HEK293 (cell line): ENCODE measurements at regions not wholly inside any gene's neighbourhood (a gene's known extent, or its start where the extent isn't known, plus 50 kb on each side); places are given as distances from the start of the nearest gene placed in this dataset.

Experiments
- CTCF ChIA-PET: fragments of 350-600 bp; formaldehyde crosslinking; extraction: SDS; loops from one replicate; lab custom pipeline; 2021; ENCODE audit warnings: antibody characterized with exemption; lab: Yijun Ruan, JAX
- POLR2A ChIA-PET: fragments of 300-600 bp; formaldehyde crosslinking; extraction: SDS; loops from one replicate; lab custom pipeline; 2020; ENCODE audit warnings: antibody characterized with exemption, inconsistent platforms; lab: Yijun Ruan, JAX
- H3K27ac ChIP-seq: fragments of 200-500 bp; sonication (Bioruptor generic); 2 replicates; pipeline ENCODE4 v1.5.1; 2014; ENCODE audit warnings: low read depth, low read length, control low read depth, inconsistent platforms; ENCODE audit errors: extremely low read depth
- H3K36me3 ChIP-seq, 2 experiments: fragments of 200-500 bp in 1 of 2; sonication (Bioruptor generic) in 1 of 2; 1 replicate in 1 of 2; 2 replicates in 1 of 2; pipeline ENCODE4 v1.5.1; 2014 to 2017; ENCODE audit warnings: inconsistent platforms in 2 of 2, low read length in 2 of 2; ENCODE audit not compliant: control insufficient read depth in 2 of 2, insufficient read depth in 1 of 2
- H3K4me1 ChIP-seq: fragments of 200-500 bp; sonication (Bioruptor generic); 2 replicates; pipeline ENCODE4 v1.5.1; 2014; ENCODE audit warnings: mild to moderate bottlenecking, low read length, inconsistent platforms; ENCODE audit not compliant: control insufficient read depth, insufficient read depth
- H3K4me3 ChIP-seq: 2 replicates; pipeline ENCODE4 v1.5.1; 2011; ENCODE audit warnings: low read depth, mild to moderate bottlenecking, control low read depth, low read length, moderate library complexity
- H3K9me3 ChIP-seq: fragments of 200-500 bp; sonication (Bioruptor generic); 2 replicates; pipeline ENCODE4 v1.5.1; 2014; ENCODE audit warnings: low read depth, low read length, inconsistent platforms; ENCODE audit not compliant: control insufficient read depth, insufficient read depth
- HOXA7 ChIP-seq: sonication (generic); formaldehyde crosslinking; IDR thresholded peaks from 2 replicates; pipeline ENCODE4 v1.8.1; 2022; ENCODE audit warnings: missing genetic modification reagents, borderline replicate concordance
- KLF17 ChIP-seq: fragments of 450-650 bp; formaldehyde crosslinking; IDR thresholded peaks from 2 replicates; pipeline ENCODE4 v1.5.1; 2016; ENCODE audit warnings: missing biosample characterization, missing genetic modification characterization
- KLF9 ChIP-seq: fragments of 450-650 bp; formaldehyde crosslinking; IDR thresholded peaks from 2 replicates; pipeline ENCODE4 v1.5.1; 2016; ENCODE audit warnings: missing biosample characterization, missing genetic modification characterization, low read depth
- MEIS1 ChIP-seq: sonication (generic); formaldehyde crosslinking; IDR thresholded peaks from 2 replicates; pipeline ENCODE4 v1.8.1; 2022; ENCODE audit warnings: missing genetic modification reagents, mild to moderate bottlenecking, borderline replicate concordance
- PRDM10 ChIP-seq: fragments of 450-650 bp; formaldehyde crosslinking; IDR thresholded peaks from 2 replicates; pipeline ENCODE4 v1.5.1; 2016; ENCODE audit warnings: missing biosample characterization, missing genetic modification characterization
- SP3 ChIP-seq: fragments of 450-650 bp; formaldehyde crosslinking; IDR thresholded peaks from 2 replicates; pipeline ENCODE4 v1.5.1; 2016; ENCODE audit warnings: missing biosample characterization, missing genetic modification characterization
- ZFP69B ChIP-seq: fragments of 450-650 bp; formaldehyde crosslinking; IDR thresholded peaks from 2 replicates; pipeline ENCODE4 v1.5.1; 2016; ENCODE audit warnings: missing biosample characterization, missing genetic modification characterization
- ZNF155 ChIP-seq: fragments of 450-650 bp; formaldehyde crosslinking; IDR thresholded peaks from 2 replicates; pipeline ENCODE4 v1.5.1; 2016; ENCODE audit warnings: missing biosample characterization, missing genetic modification characterization
- ZNF157 ChIP-seq: fragments of 450-650 bp; formaldehyde crosslinking; IDR thresholded peaks from 2 replicates; pipeline ENCODE4 v1.5.1; 2016; ENCODE audit warnings: missing biosample characterization, missing genetic modification characterization
- ZNF354C ChIP-seq: fragments of 450-650 bp; formaldehyde crosslinking; IDR thresholded peaks from 2 replicates; pipeline ENCODE4 v1.5.1; 2016; ENCODE audit warnings: missing biosample characterization, missing genetic modification characterization, low read depth, borderline replicate concordance
- ZNF362 ChIP-seq: fragments of 450-650 bp; formaldehyde crosslinking; IDR thresholded peaks from 2 replicates; pipeline ENCODE4 v1.5.1; 2016; ENCODE audit warnings: missing biosample characterization, missing genetic modification characterization
- ZNF473 ChIP-seq: fragments of 450-650 bp; formaldehyde crosslinking; IDR thresholded peaks from 2 replicates; pipeline ENCODE4 v1.5.1; 2017; ENCODE audit warnings: missing biosample characterization, missing genetic modification characterization
- ZNF558 ChIP-seq: fragments of 450-650 bp; formaldehyde crosslinking; IDR thresholded peaks from 2 replicates; pipeline ENCODE4 v1.5.1; 2016; ENCODE audit warnings: missing biosample characterization, missing genetic modification characterization
- ZNF561 ChIP-seq: fragments of 450-650 bp; IDR thresholded peaks from 2 replicates; pipeline ENCODE4 v1.5.1; 2018; ENCODE audit warnings: missing biosample characterization, missing genetic modification characterization, borderline replicate concordance
- ZNF571 ChIP-seq: fragments of 450-650 bp; formaldehyde crosslinking; IDR thresholded peaks from 2 replicates; pipeline ENCODE4 v1.5.0; 2017; ENCODE audit warnings: missing biosample characterization, missing genetic modification characterization
- ZNF626 ChIP-seq: fragments of 450-650 bp; sonication (Bioruptor Pico); formaldehyde crosslinking; IDR thresholded peaks from 2 replicates; pipeline ENCODE4 v1.5.1; 2018; ENCODE audit warnings: missing biosample characterization, missing genetic modification characterization, inconsistent platforms
- ZNF654 ChIP-seq: fragments of 450-650 bp; formaldehyde crosslinking; IDR thresholded peaks from 2 replicates; pipeline ENCODE4 v1.5.1; 2016; ENCODE audit warnings: low read depth, missing biosample characterization, missing genetic modification characterization
- ZNF776 ChIP-seq: fragments of 450-650 bp; formaldehyde crosslinking; IDR thresholded peaks from 2 replicates; pipeline ENCODE4 v1.5.0; 2017; ENCODE audit warnings: missing biosample characterization, missing genetic modification characterization, borderline replicate concordance
- ZNF791 ChIP-seq: fragments of 450-650 bp; formaldehyde crosslinking; IDR thresholded peaks from 2 replicates; pipeline ENCODE4 v1.5.1; 2016; ENCODE audit warnings: missing biosample characterization, missing genetic modification characterization
- ZSCAN23 ChIP-seq: fragments of 450-650 bp; formaldehyde crosslinking; IDR thresholded peaks from 2 replicates; pipeline ENCODE4 v1.5.1; 2016; ENCODE audit warnings: missing biosample characterization, missing genetic modification characterization
- TF ChIP-seq, protein P1 (sequence below): fragments of 450-650 bp; IDR thresholded peaks from 2 replicates; pipeline ENCODE4 v1.5.1; 2018; ENCODE audit warnings: missing biosample characterization, mild to moderate bottlenecking, missing genetic modification characterization
- TF ChIP-seq, protein P2 (sequence below): fragments of 450-650 bp; formaldehyde crosslinking; IDR thresholded peaks from 2 replicates; pipeline ENCODE4 v1.5.1; 2016; ENCODE audit warnings: missing biosample characterization, missing genetic modification characterization, borderline replicate concordance
- TF ChIP-seq, protein P3 (sequence below): fragments of 450-650 bp; formaldehyde crosslinking; IDR thresholded peaks from 2 replicates; pipeline ENCODE4 v1.5.1; 2017; ENCODE audit warnings: missing biosample characterization, missing genetic modification characterization

DNA sequence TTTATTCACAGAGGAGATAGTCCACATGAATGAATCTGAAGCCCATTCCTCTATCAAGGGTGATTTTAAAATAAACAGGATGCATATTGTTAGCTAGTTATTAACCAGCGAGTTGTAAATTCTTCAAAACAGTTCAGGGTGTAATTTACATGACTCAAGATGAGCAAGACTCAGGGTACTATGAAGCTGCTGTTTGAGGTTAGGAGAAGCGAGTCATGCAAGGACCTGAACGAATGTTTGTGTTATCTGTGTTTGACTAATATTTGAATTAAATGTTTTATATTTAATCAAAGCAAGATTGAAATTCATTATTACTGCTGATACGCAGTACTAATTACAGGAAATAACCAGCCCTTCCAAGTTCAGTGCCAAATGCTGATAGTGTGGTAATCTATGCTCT lies 191.1 kb downstream of the SAMD5 start:
- H3K36me3 ChIP-seq = no peaks in the 10 kb centered on the region
- TF ChIP-seq ZNF654 (tag by site-specific recombination) (no peak), ZNF473 (tag by site-specific recombination) (no peak), ZNF558 (tag by site-specific recombination) (no peak), ZSCAN23 (tag by site-specific recombination) (no peak), ZNF155 (tag by site-specific recombination) (no peak), ZNF776 (tag by site-specific recombination) (no peak), ZNF626 (no peak), ZNF354C (tag by site-specific recombination) (no peak), HOXA7 (no peak), KLF17 (tag by site-specific recombination) (no peak), KLF9 (tag by site-specific recombination) (no peak)
- H3K4me1 ChIP-seq = peaks cover 4% of the 10 kb centered on the region; the same call in 1 of the 2 replicates
- CTCF ChIA-PET = interaction anchor here (1.2 kb wide), 1 partner anchor 193 kb away, joined by 5 read pairs; no protein-coding TSS in a partner anchor
- no peak overlapping the region for H3K27ac ChIP-seq
- H3K9me3 ChIP-seq = no peaks in the 10 kb centered on the region
- POLR2A ChIA-PET = no interaction called here
- no peak overlapping the region for H3K4me3 ChIP-seq

DNA sequence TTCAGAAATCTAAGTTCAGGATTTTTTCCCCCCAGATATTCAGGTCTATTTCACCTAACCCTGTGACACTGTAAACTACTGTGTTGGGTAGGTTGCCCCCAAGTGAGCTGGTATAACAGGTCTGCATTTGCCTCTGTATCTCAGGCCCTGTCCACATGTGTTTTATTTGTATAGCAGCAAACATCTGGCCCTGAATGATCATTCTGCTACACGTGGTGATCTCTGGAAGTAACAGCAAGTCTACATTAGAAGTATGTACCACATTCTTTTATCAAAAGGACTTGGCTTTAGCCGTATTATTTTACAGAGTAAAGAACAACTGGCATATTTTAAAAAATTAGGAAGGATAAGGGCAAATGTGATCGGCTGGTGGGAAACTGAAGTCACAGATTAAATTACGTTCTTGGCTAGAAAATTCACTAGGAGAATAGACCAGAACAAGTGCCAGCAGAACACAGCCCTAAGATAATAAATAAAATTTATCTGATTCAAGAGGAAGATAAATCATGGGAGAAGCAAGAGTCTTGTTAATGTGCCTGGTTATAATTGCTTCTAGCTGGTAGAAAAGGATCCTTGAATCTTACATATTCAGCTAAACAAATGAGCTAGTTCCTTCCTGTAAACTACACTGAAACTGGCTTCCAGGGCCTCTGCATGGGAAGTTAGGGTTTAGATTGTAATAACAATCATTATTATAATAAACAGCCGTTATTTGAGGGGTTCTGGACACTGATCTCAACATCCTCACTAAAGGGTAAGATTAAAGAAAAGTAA lies 192.1 kb downstream of the SAMD5 start:
- Histone ChIP-seq H3K4me1 (peaks cover 4% of the 10 kb centered on the region; the same call in 1 of the 2 replicates), H3K36me3 (no peaks in the 10 kb centered on the region), H3K4me3 (no peak overlapping the region), H3K9me3 (no peaks in the 10 kb centered on the region), H3K27ac (no peak overlapping the region)
- CTCF ChIA-PET = no interaction called here
- POLR2A ChIA-PET = no interaction called here
- no peak for TF ChIP-seq ZFP69B
- no peak for TF ChIP-seq PRDM10 (tag by site-specific recombination)
- TF ChIP-seq ZNF473 (tag by site-specific recombination) = no peak
- TF ChIP-seq, protein P1, sequence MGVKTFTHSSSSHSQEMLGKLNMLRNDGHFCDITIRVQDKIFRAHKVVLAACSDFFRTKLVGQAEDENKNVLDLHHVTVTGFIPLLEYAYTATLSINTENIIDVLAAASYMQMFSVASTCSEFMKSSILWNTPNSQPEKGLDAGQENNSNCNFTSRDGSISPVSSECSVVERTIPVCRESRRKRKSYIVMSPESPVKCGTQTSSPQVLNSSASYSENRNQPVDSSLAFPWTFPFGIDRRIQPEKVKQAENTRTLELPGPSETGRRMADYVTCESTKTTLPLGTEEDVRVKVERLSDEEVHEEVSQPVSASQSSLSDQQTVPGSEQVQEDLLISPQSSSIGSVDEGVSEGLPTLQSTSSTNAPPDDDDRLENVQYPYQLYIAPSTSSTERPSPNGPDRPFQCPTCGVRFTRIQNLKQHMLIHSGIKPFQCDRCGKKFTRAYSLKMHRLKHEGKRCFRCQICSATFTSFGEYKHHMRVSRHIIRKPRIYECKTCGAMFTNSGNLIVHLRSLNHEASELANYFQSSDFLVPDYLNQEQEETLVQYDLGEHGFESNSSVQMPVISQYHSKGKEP = no peak
- no peak for TF ChIP-seq SP3 (tag by site-specific recombination)
- TF ChIP-seq, protein P2, sequence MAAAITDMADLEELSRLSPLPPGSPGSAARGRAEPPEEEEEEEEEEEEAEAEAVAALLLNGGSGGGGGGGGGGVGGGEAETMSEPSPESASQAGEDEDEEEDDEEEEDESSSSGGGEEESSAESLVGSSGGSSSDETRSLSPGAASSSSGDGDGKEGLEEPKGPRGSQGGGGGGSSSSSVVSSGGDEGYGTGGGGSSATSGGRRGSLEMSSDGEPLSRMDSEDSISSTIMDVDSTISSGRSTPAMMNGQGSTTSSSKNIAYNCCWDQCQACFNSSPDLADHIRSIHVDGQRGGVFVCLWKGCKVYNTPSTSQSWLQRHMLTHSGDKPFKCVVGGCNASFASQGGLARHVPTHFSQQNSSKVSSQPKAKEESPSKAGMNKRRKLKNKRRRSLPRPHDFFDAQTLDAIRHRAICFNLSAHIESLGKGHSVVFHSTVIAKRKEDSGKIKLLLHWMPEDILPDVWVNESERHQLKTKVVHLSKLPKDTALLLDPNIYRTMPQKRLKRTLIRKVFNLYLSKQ (tag by site-specific recombination) = no peak
- no peak for TF ChIP-seq ZNF571 (tag by site-specific recombination)
- no peak for TF ChIP-seq ZNF561
- no peak for TF ChIP-seq MEIS1 (CRISPR knock-in tag)
- TF ChIP-seq ZNF157 = no peak
- TF ChIP-seq, protein P3, sequence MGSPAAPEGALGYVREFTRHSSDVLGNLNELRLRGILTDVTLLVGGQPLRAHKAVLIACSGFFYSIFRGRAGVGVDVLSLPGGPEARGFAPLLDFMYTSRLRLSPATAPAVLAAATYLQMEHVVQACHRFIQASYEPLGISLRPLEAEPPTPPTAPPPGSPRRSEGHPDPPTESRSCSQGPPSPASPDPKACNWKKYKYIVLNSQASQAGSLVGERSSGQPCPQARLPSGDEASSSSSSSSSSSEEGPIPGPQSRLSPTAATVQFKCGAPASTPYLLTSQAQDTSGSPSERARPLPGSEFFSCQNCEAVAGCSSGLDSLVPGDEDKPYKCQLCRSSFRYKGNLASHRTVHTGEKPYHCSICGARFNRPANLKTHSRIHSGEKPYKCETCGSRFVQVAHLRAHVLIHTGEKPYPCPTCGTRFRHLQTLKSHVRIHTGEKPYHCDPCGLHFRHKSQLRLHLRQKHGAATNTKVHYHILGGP (tag by site-specific recombination) = no peak
- no peak for TF ChIP-seq ZNF791 (tag by site-specific recombination)
- TF ChIP-seq ZNF362 (tag by site-specific recombination) = no peak
